Stomach (tissue), 4 donors: ENCODE measurements at regions not wholly inside any gene's neighbourhood (a gene's known extent, or its start where the extent isn't known, plus 50 kb on each side); places are given as distances from the start of the nearest gene placed in this dataset.

Experiments
- EP300 ChIP-seq: sonication (generic); formaldehyde crosslinking; IDR thresholded peaks from one replicate; pipeline ENCODE4 v1.6.1; 2017; ENCODE audit warnings: antibody characterized with exemption
- POLR2A ChIP-seq, 4 donors: fragments of 450-650 bp; IDR thresholded peaks; one replicate each; pipeline ENCODE4 v1.6.1; 2016; ENCODE audit warnings: antibody characterized with exemption in 4 of 4, control low read depth in 2 of 4, mild to moderate bottlenecking in 1 of 4, moderate library complexity in 1 of 4
- POLR2AphosphoS5 ChIP-seq, 3 donors: sonication (generic); formaldehyde crosslinking; IDR thresholded peaks; one replicate each; pipeline ENCODE4 v1.6.1; 2016; ENCODE audit warnings: antibody characterized with exemption in 3 of 3
- TF ChIP-seq, protein P1 (sequence below), 7 experiments: fragments of 450-650 bp in 4 of 7; fragments of 200-600 bp in 3 of 7; sonication (generic) in 3 of 7; IDR thresholded peaks; one replicate each; pipeline ENCODE4 v1.5.1; 2016 to 2019; ENCODE audit warnings: antibody characterized with exemption in 7 of 7, control low read depth in 2 of 7, mild to moderate bottlenecking in 1 of 7

DNA sequence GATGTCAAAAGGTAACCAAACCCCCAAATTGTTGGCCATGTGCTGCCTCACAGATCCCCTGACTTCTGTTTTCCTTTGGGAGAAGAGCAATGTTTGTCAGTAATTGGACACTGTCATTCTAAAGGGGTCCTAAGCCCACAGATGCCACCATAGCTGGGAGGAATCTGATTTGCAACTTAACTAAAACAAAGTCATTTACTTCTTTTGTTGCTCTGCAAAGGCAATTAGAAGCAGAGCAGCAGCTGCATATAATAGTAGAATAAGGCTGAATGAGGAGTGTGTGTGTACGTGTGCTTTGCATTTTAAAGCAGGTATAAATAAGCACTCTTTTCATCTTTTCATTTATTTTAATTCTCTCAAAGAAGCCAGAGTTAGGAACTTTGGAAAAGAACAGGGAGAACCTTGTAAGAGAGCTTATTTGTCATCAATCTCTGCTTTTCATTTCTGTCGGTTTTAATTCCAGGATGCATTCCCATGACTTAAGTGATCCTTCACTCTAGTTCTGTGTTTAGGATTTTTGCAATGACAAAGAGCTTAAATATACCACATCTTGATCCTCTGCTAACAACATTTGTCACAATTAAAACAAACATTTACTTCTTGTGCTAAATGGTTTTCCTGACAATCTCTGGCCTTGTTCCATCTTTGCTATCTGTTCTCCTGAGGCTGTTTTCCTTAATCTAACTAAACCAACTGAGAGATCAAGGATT, 530.2 kb upstream of the CBLB start:
- no peak for TF ChIP-seq EP300
- TF ChIP-seq, protein P1, sequence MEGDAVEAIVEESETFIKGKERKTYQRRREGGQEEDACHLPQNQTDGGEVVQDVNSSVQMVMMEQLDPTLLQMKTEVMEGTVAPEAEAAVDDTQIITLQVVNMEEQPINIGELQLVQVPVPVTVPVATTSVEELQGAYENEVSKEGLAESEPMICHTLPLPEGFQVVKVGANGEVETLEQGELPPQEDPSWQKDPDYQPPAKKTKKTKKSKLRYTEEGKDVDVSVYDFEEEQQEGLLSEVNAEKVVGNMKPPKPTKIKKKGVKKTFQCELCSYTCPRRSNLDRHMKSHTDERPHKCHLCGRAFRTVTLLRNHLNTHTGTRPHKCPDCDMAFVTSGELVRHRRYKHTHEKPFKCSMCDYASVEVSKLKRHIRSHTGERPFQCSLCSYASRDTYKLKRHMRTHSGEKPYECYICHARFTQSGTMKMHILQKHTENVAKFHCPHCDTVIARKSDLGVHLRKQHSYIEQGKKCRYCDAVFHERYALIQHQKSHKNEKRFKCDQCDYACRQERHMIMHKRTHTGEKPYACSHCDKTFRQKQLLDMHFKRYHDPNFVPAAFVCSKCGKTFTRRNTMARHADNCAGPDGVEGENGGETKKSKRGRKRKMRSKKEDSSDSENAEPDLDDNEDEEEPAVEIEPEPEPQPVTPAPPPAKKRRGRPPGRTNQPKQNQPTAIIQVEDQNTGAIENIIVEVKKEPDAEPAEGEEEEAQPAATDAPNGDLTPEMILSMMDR (IDR thresholded peaks at IDR 0.05): no peak
- TF ChIP-seq POLR2A (IDR thresholded peaks at IDR 0.05): no peak
- no peak for TF ChIP-seq POLR2AphosphoS5 (IDR thresholded peaks at IDR 0.05)
